CD4-positive, alpha-beta T cell (primary cell): ENCODE measurements at regions not wholly inside any gene's neighbourhood (a gene's known extent, or its start where the extent isn't known, plus 50 kb on each side); places are given as distances from the start of the nearest gene placed in this dataset.
"Not testable (repeated sequence)": the region's sequence is repeated elsewhere in the genome, so short reads cannot be mapped to it uniquely, and the experiment has no call there.

ENCODE experiments used
- ATAC-seq: fragments of 200-7000 bp; cut with Tn5 transposase; one replicate; pipeline ENCODE4 v1.10.0; 2022; ENCODE audit warnings: mild to moderate bottlenecking; ENCODE audit not compliant: poor library complexity
- CTCF ChIA-PET: fragments of 350-600 bp; sonication (Branson Sonifier 250); formaldehyde crosslinking; loops from one replicate; lab custom pipeline; 2021; ENCODE audit warnings: antibody characterized with exemption, inconsistent platforms; lab: Charles Lee
- POLR2A ChIA-PET: fragments of 350-600 bp; sonication (Branson Sonifier 250); formaldehyde crosslinking; loops from one replicate; lab custom pipeline; 2021; ENCODE audit warnings: antibody characterized with exemption, inconsistent platforms; lab: Charles Lee
- DNase-seq, 14 experiments: peaks; one replicate each; pipeline ENCODE4 v3.0.0-alpha.2; 2013 to 2020; ENCODE audit warnings: mixed read lengths in 2 of 14
- H3K27ac ChIP-seq, 2 donors: one replicate each; pipeline versions ENCODE4 v1.5.1 to v1.7.0; 2013; ENCODE audit warnings: low read length in 2 of 2, low read depth in 1 of 2, mild to moderate bottlenecking in 1 of 2
- H3K27me3 ChIP-seq, 2 experiments: 1 replicate in 1 of 2; 2 replicates in 1 of 2; pipeline versions ENCODE4 v1.6.1 to v1.7.0; 2013; ENCODE audit warnings: low read length in 2 of 2, control low read depth in 1 of 2, mild to moderate bottlenecking in 1 of 2, moderate library complexity in 1 of 2; ENCODE audit not compliant: insufficient read depth in 2 of 2, control insufficient read depth in 1 of 2
- H3K36me3 ChIP-seq: one replicate; pipeline ENCODE4 v1.6.1; 2013; ENCODE audit warnings: low read length, control low read depth; ENCODE audit not compliant: insufficient read depth
- H3K4me1 ChIP-seq: one replicate; pipeline ENCODE4 v1.6.1; 2013; ENCODE audit warnings: low read length, control low read depth; ENCODE audit not compliant: insufficient read depth
- H3K4me3 ChIP-seq: one replicate; pipeline ENCODE4 v1.5.1; 2013; ENCODE audit warnings: mild to moderate bottlenecking, low read length, moderate library complexity
- H3K9me3 ChIP-seq, 2 experiments: 1 replicate in 1 of 2; 2 replicates in 1 of 2; pipeline versions ENCODE4 v1.6.1 to v1.7.0; 2013; ENCODE audit warnings: low read length in 2 of 2, mild to moderate bottlenecking in 2 of 2, control low read depth in 1 of 2, moderate library complexity in 1 of 2; ENCODE audit not compliant: control insufficient read depth in 1 of 2, insufficient read depth in 1 of 2
- H3K27ac Mint-ChIP-seq: one replicate; pipeline ENCODE4 v1.8.0; 2020; ENCODE audit warnings: mixed read lengths
- H3K27me3 Mint-ChIP-seq: one replicate; pipeline ENCODE4 v1.8.0; 2021; ENCODE audit warnings: mixed read lengths
- H3K36me3 Mint-ChIP-seq: one replicate; pipeline ENCODE4 v1.8.0; 2021; ENCODE audit warnings: low read depth, mixed read lengths
- H3K4me1 Mint-ChIP-seq: one replicate; pipeline ENCODE4 v1.8.0; 2021; ENCODE audit warnings: low read depth, mixed read lengths
- H3K4me3 Mint-ChIP-seq: one replicate; pipeline ENCODE4 v1.8.0; 2020; ENCODE audit warnings: mild to moderate bottlenecking, mixed read lengths
- H3K9me3 Mint-ChIP-seq: one replicate; pipeline ENCODE4 v1.8.0; 2020; ENCODE audit warnings: mixed read lengths
- CTCF ChIP-seq: fragments of 200-600 bp; IDR thresholded peaks from one replicate; pipeline ENCODE4 v1.8.0; 2022; ENCODE audit warnings: antibody characterized with exemption, mild to moderate bottlenecking
- intact Hi-C, 2 experiments: fragments of 100-400 bp; cut with DNase I in 1 of 2; cut with micrococcal nuclease in 1 of 2; formaldehyde crosslinking; loops; one replicate each; pipeline versions ENCODE4 v1.15.1 to v1.9.0; 2023 to 2025; cut with DNase I, micrococcal nuclease

- H3K9me3 Mint-ChIP-seq = no peaks in the 10 kb centered on the region
Measured at GRCh38 chr7:159310457-159311171, 165.9 kb upstream of the VIPR2 start.

GRCh38 chr7:159309214-159309613 lies 164.5 kb upstream of the VIPR2 start:
- H3K9me3 ChIP-seq, H3K27ac ChIP-seq, H3K9me3 Mint-ChIP-seq, H3K4me3 Mint-ChIP-seq, H3K4me3 ChIP-seq, POLR2A ChIA-PET, intact Hi-C loops, CTCF ChIA-PET, H3K4me1 ChIP-seq, DNase-seq, ATAC-seq, H3K36me3 Mint-ChIP-seq, H3K27me3 ChIP-seq, H3K27ac Mint-ChIP-seq, H3K36me3 ChIP-seq, H3K4me1 Mint-ChIP-seq: not testable (repeated sequence)
- H3K27me3 Mint-ChIP-seq = peaks cover 30% of the 10 kb centered on the region

More at GRCh38 chr7:159310457-159311171, 165.9 kb upstream of the VIPR2 start:
- Histone ChIP-seq H3K9me3 (no peaks in the 10 kb centered on the region), H3K27ac (no peak overlapping the region), H3K4me1 (no peaks in the 10 kb centered on the region), H3K4me3 (no peak overlapping the region), H3K27me3 (peaks cover 8 to 11% of the 10 kb centered on the region in 2 experiments), H3K36me3 (no peaks in the 10 kb centered on the region)
- Mint-ChIP-seq H3K4me1 (no peaks in the 10 kb centered on the region), H3K27me3 (peaks cover 40% of the 10 kb centered on the region), H3K27ac (no peak overlapping the region), H3K36me3 (no peaks in the 10 kb centered on the region), H3K4me3 (no peak overlapping the region)
- ATAC-seq (no peak), DNase-seq (no peak)
- CTCF ChIA-PET = no interaction called here
- no peak for TF ChIP-seq CTCF
- POLR2A ChIA-PET = no interaction called here
- intact Hi-C loops = no loop called here

GRCh38 chr7:159306012-159306411 lies 161.3 kb upstream of the VIPR2 start:
- Histone ChIP-seq H3K27me3 (peaks cover 2 to 5% of the 10 kb centered on the region in 2 experiments), H3K4me3 (no peak overlapping the region), H3K36me3 (no peaks in the 10 kb centered on the region), H3K27ac (no peak overlapping the region), H3K4me1 (no peaks in the 10 kb centered on the region), H3K9me3 (no peaks in the 10 kb centered on the region)
- ATAC-seq (no peak), DNase-seq (no peak)
- H3K4me3 Mint-ChIP-seq = no peak overlapping the region
- TF ChIP-seq CTCF = no peak
- intact Hi-C loops = no loop called here
- no peaks in the 10 kb centered on the region for H3K36me3 Mint-ChIP-seq
- ChIA-PET CTCF (no interaction called here), POLR2A (no interaction called here)
- peaks cover 24% of the 10 kb centered on the region for H3K27me3 Mint-ChIP-seq
- H3K9me3 Mint-ChIP-seq = no peaks in the 10 kb centered on the region
- no peak overlapping the region for H3K27ac Mint-ChIP-seq
- no peaks in the 10 kb centered on the region for H3K4me1 Mint-ChIP-seq

GRCh38 chr7:159305185-159305584 lies 160.5 kb upstream of the VIPR2 start:
- H3K4me1 Mint-ChIP-seq, H3K4me3 ChIP-seq, CTCF ChIA-PET, H3K27ac ChIP-seq, ATAC-seq, DNase-seq, POLR2A ChIA-PET, H3K36me3 ChIP-seq, H3K4me1 ChIP-seq, H3K9me3 ChIP-seq, H3K36me3 Mint-ChIP-seq, H3K9me3 Mint-ChIP-seq, intact Hi-C loops, H3K4me3 Mint-ChIP-seq, H3K27me3 ChIP-seq, H3K27ac Mint-ChIP-seq: not testable (repeated sequence)
- peaks cover 20% of the 10 kb centered on the region for H3K27me3 Mint-ChIP-seq

- H3K27me3 Mint-ChIP-seq, H3K36me3 Mint-ChIP-seq, H3K9me3 ChIP-seq, POLR2A ChIA-PET, H3K27me3 ChIP-seq, H3K4me1 ChIP-seq, DNase-seq, intact Hi-C loops, H3K9me3 Mint-ChIP-seq, ATAC-seq, H3K36me3 ChIP-seq, H3K27ac ChIP-seq, CTCF ChIA-PET, H3K27ac Mint-ChIP-seq, H3K4me3 ChIP-seq, H3K4me3 Mint-ChIP-seq, H3K4me1 Mint-ChIP-seq: not testable (repeated sequence)
Measured at GRCh38 chr7:159303510-159303909, 158.8 kb upstream of the VIPR2 start.
